ENCODE measurements at regions not wholly inside any gene's neighbourhood (a gene's known extent, or its start where the extent isn't known, plus 50 kb on each side); places are given as distances from the start of the nearest gene placed in this dataset.

- H3K4me1 ChIP-seq (ENCODE audit: control insufficient read depth, low read depth, low read length), result peaks cover 11% of the 10 kb centered on the region
- no peak overlapping the region for H3K4me3 ChIP-seq (ENCODE audit: low read length)
- no peak overlapping the region for H3K9ac ChIP-seq (ENCODE audit: low read length)
- H3K36me3 ChIP-seq (ENCODE audit: control insufficient read depth, low read depth, low read length), result no peaks in the 10 kb centered on the region
- no peaks in the 10 kb centered on the region for H3K9me3 ChIP-seq (ENCODE audit: control insufficient read depth, low read depth, low read length)
- no peak overlapping the region for H3K27ac ChIP-seq (ENCODE audit: low read length)
- no peaks in the 10 kb centered on the region for H3K27me3 ChIP-seq (ENCODE audit: control insufficient read depth, insufficient read depth, low read length)
Measured at GRCh38 chr9:89801341-89801740, 196.5 kb downstream of the GADD45G start.

- Histone ChIP-seq H3K9me3 (ENCODE audit: control insufficient read depth, low read depth, low read length) (no peaks in the 10 kb centered on the region), H3K9ac (ENCODE audit: low read length) (no peak overlapping the region), H3K4me1 (ENCODE audit: control insufficient read depth, low read depth, low read length) (peaks cover 11% of the 10 kb centered on the region), H3K4me3 (ENCODE audit: low read length) (no peak overlapping the region), H3K27me3 (ENCODE audit: control insufficient read depth, insufficient read depth, low read length) (no peaks in the 10 kb centered on the region), H3K27ac (ENCODE audit: low read length) (no peak overlapping the region), H3K36me3 (ENCODE audit: control insufficient read depth, low read depth, low read length) (no peaks in the 10 kb centered on the region)
Measured at GRCh38 chr9:89801742-89802670, 197.2 kb downstream of the GADD45G start.

GRCh38 chr9:89802781-89803355, 198.1 kb downstream of the GADD45G start:
- Histone ChIP-seq H3K9me3 (ENCODE audit: control insufficient read depth, low read depth, low read length) (no peaks in the 10 kb centered on the region), H3K4me1 (ENCODE audit: control insufficient read depth, low read depth, low read length) (peaks cover 16% of the 10 kb centered on the region), H3K27me3 (ENCODE audit: control insufficient read depth, insufficient read depth, low read length) (no peaks in the 10 kb centered on the region), H3K27ac (ENCODE audit: low read length) (no peak overlapping the region), H3K9ac (ENCODE audit: low read length) (no peak overlapping the region), H3K4me3 (ENCODE audit: low read length) (no peak overlapping the region), H3K36me3 (ENCODE audit: control insufficient read depth, low read depth, low read length) (no peaks in the 10 kb centered on the region)

GRCh38 chr9:89803403-89803802, 198.6 kb downstream of the GADD45G start:
- no peak overlapping the region for H3K9ac ChIP-seq (ENCODE audit: low read length)
- H3K36me3 ChIP-seq (ENCODE audit: control insufficient read depth, low read depth, low read length), result no peaks in the 10 kb centered on the region
- no peak overlapping the region for H3K27ac ChIP-seq (ENCODE audit: low read length)
- no peak overlapping the region for H3K4me3 ChIP-seq (ENCODE audit: low read length)
- H3K9me3 ChIP-seq (ENCODE audit: control insufficient read depth, low read depth, low read length), result no peaks in the 10 kb centered on the region
- peaks cover 21% of the 10 kb centered on the region for H3K4me1 ChIP-seq (ENCODE audit: control insufficient read depth, low read depth, low read length)
- no peaks in the 10 kb centered on the region for H3K27me3 ChIP-seq (ENCODE audit: control insufficient read depth, insufficient read depth, low read length)

GRCh38 chr9:89804766-89805531, 200.1 kb downstream of the GADD45G start:
- Histone ChIP-seq H3K9me3 (ENCODE audit: control insufficient read depth, low read depth, low read length) (no peaks in the 10 kb centered on the region), H3K9ac (ENCODE audit: low read length) (no peak overlapping the region), H3K36me3 (ENCODE audit: control insufficient read depth, low read depth, low read length) (no peaks in the 10 kb centered on the region), H3K4me3 (ENCODE audit: low read length) (no peak overlapping the region), H3K27me3 (ENCODE audit: control insufficient read depth, insufficient read depth, low read length) (no peaks in the 10 kb centered on the region), H3K27ac (ENCODE audit: low read length) (no peak overlapping the region), H3K4me1 (ENCODE audit: control insufficient read depth, low read depth, low read length) (peaks cover 22% of the 10 kb centered on the region)

- no peaks in the 10 kb centered on the region for H3K36me3 ChIP-seq (ENCODE audit: control insufficient read depth, low read depth, low read length)
- no peak overlapping the region for H3K4me3 ChIP-seq (ENCODE audit: low read length)
- no peaks in the 10 kb centered on the region for H3K9me3 ChIP-seq (ENCODE audit: control insufficient read depth, low read depth, low read length)
- H3K9ac ChIP-seq (ENCODE audit: low read length), result no peak overlapping the region
- H3K4me1 ChIP-seq (ENCODE audit: control insufficient read depth, low read depth, low read length), result peaks cover 22% of the 10 kb centered on the region
- no peaks in the 10 kb centered on the region for H3K27me3 ChIP-seq (ENCODE audit: control insufficient read depth, insufficient read depth, low read length)
- H3K27ac ChIP-seq (ENCODE audit: low read length), result no peak overlapping the region
Measured at GRCh38 chr9:89805571-89806292, 200.9 kb downstream of the GADD45G start.

- Histone ChIP-seq H3K9ac (ENCODE audit: low read length) (no peak overlapping the region), H3K36me3 (ENCODE audit: control insufficient read depth, low read depth, low read length) (no peaks in the 10 kb centered on the region), H3K4me1 (ENCODE audit: control insufficient read depth, low read depth, low read length) (peaks cover 22% of the 10 kb centered on the region), H3K27ac (ENCODE audit: low read length) (no peak overlapping the region), H3K9me3 (ENCODE audit: control insufficient read depth, low read depth, low read length) (no peaks in the 10 kb centered on the region), H3K4me3 (ENCODE audit: low read length) (no peak overlapping the region), H3K27me3 (ENCODE audit: control insufficient read depth, insufficient read depth, low read length) (no peaks in the 10 kb centered on the region)
Measured at GRCh38 chr9:89806371-89807100, 201.7 kb downstream of the GADD45G start.

GRCh38 chr9:89807101-89807395, 202.2 kb downstream of the GADD45G start:
- H3K4me1 ChIP-seq (ENCODE audit: control insufficient read depth, low read depth, low read length), result peaks cover 22% of the 10 kb centered on the region

GRCh38 chr9:89807682-89808075, 202.9 kb downstream of the GADD45G start:
- no peaks in the 10 kb centered on the region for H3K27me3 ChIP-seq (ENCODE audit: control insufficient read depth, insufficient read depth, low read length)
- no peaks in the 10 kb centered on the region for H3K9me3 ChIP-seq (ENCODE audit: control insufficient read depth, low read depth, low read length)
- no peaks in the 10 kb centered on the region for H3K36me3 ChIP-seq (ENCODE audit: control insufficient read depth, low read depth, low read length)
- H3K4me1 ChIP-seq (ENCODE audit: control insufficient read depth, low read depth, low read length), result peaks cover 22% of the 10 kb centered on the region
- H3K27ac ChIP-seq (ENCODE audit: low read length), result no peak overlapping the region
- no peak overlapping the region for H3K9ac ChIP-seq (ENCODE audit: low read length)
- no peak overlapping the region for H3K4me3 ChIP-seq (ENCODE audit: low read length)

More at GRCh38 chr9:89807101-89807395, 202.2 kb downstream of the GADD45G start:
- no peaks in the 10 kb centered on the region for H3K36me3 ChIP-seq (ENCODE audit: control insufficient read depth, low read depth, low read length)
- no peak overlapping the region for H3K9ac ChIP-seq (ENCODE audit: low read length)
- H3K4me3 ChIP-seq (ENCODE audit: low read length), result no peak overlapping the region
- H3K27me3 ChIP-seq (ENCODE audit: control insufficient read depth, insufficient read depth, low read length), result no peaks in the 10 kb centered on the region
- no peak overlapping the region for H3K27ac ChIP-seq (ENCODE audit: low read length)
- H3K9me3 ChIP-seq (ENCODE audit: control insufficient read depth, low read depth, low read length), result no peaks in the 10 kb centered on the region

- Histone ChIP-seq H3K4me3 (ENCODE audit: low read length) (no peak overlapping the region), H3K36me3 (ENCODE audit: control insufficient read depth, low read depth, low read length) (no peaks in the 10 kb centered on the region), H3K27me3 (ENCODE audit: control insufficient read depth, insufficient read depth, low read length) (no peaks in the 10 kb centered on the region), H3K9ac (ENCODE audit: low read length) (no peak overlapping the region), H3K9me3 (ENCODE audit: control insufficient read depth, low read depth, low read length) (no peaks in the 10 kb centered on the region), H3K27ac (ENCODE audit: low read length) (no peak overlapping the region), H3K4me1 (ENCODE audit: control insufficient read depth, low read depth, low read length) (peaks cover 22% of the 10 kb centered on the region)
Measured at GRCh38 chr9:89808076-89808755, 203.4 kb downstream of the GADD45G start.
